Nephron progenitor cell (in vitro differentiated cells): ENCODE measurements at regions not wholly inside any gene's neighbourhood (a gene's known extent, or its start where the extent isn't known, plus 50 kb on each side); places are given as distances from the start of the nearest gene placed in this dataset.
A peak's percentile ranks its signal among the peaks of the same experiment; 100 is the strongest.

ENCODE experiments used
- DNase-seq: peaks from one replicate; pipeline ENCODE4 v3.0.0; 2021
- H3K27ac Mint-ChIP-seq: 2 replicates; pipeline ENCODE4 v1.8.0; 2021; ENCODE audit warnings: mild to moderate bottlenecking, moderate library complexity, mixed read lengths
- H3K27me3 Mint-ChIP-seq: 2 replicates; pipeline ENCODE4 v1.8.0; 2021; ENCODE audit warnings: mild to moderate bottlenecking, low read depth, mixed read lengths; ENCODE audit not compliant: poor library complexity
- H3K36me3 Mint-ChIP-seq: 2 replicates; pipeline ENCODE4 v1.8.0; 2021; ENCODE audit warnings: low read depth, mixed read lengths
- H3K4me1 Mint-ChIP-seq: 2 replicates; pipeline ENCODE4 v1.8.0; 2021; ENCODE audit warnings: mixed read lengths
- H3K4me3 Mint-ChIP-seq: 2 replicates; pipeline ENCODE4 v1.8.0; 2021; ENCODE audit warnings: mild to moderate bottlenecking, moderate library complexity, mixed read lengths
- H3K9me3 Mint-ChIP-seq: 2 replicates; pipeline ENCODE4 v1.8.0; 2021; ENCODE audit warnings: mild to moderate bottlenecking, moderate library complexity, mixed read lengths
- CTCF ChIP-seq: fragments of 200-600 bp; sonication (generic); IDR thresholded peaks from 2 replicates; pipeline ENCODE4 v1.5.0; 2021; ENCODE audit warnings: antibody characterized with exemption

GRCh38 chr9:96168882-96169281 lies 133.1 kb downstream of the HSD17B3 start:
- TF ChIP-seq CTCF, result no peak
- Mint-ChIP-seq H3K27ac (no peak overlapping the region), H3K4me1 (peaks cover 40% of the 10 kb centered on the region), H3K9me3 (peaks cover 6% of the 10 kb centered on the region), H3K36me3 (no peaks in the 10 kb centered on the region), H3K4me3 (no peak overlapping the region), H3K27me3 (peaks cover 62% of the 10 kb centered on the region)
- DNase-seq, result no peak

- peak overlapping the region; percentile 23 for H3K4me3 Mint-ChIP-seq
- H3K36me3 Mint-ChIP-seq, result no peaks in the 10 kb centered on the region
- peaks cover 6% of the 10 kb centered on the region for H3K9me3 Mint-ChIP-seq
- H3K27ac Mint-ChIP-seq, result no peak overlapping the region
- no peak for TF ChIP-seq CTCF
- peaks cover 62% of the 10 kb centered on the region for H3K27me3 Mint-ChIP-seq
- peaks cover 46% of the 10 kb centered on the region for H3K4me1 Mint-ChIP-seq
- no peak for DNase-seq
These were observed 135.0 kb downstream of the HSD17B3 start for GRCh38 chr9:96167011-96167410.

GRCh38 chr9:96164268-96164683 lies 137.7 kb downstream of the HSD17B3 start:
- no peak for TF ChIP-seq CTCF
- Mint-ChIP-seq H3K36me3 (no peaks in the 10 kb centered on the region), H3K4me1 (peaks cover 39% of the 10 kb centered on the region), H3K4me3 (no peak overlapping the region), H3K9me3 (peaks cover 14% of the 10 kb centered on the region), H3K27ac (no peak overlapping the region), H3K27me3 (peaks cover 48% of the 10 kb centered on the region)
- no peak for DNase-seq

GRCh38 chr9:96163712-96164111 lies 138.3 kb downstream of the HSD17B3 start:
- no peak for TF ChIP-seq CTCF
- peaks cover 42% of the 10 kb centered on the region for H3K27me3 Mint-ChIP-seq
- H3K36me3 Mint-ChIP-seq, result no peaks in the 10 kb centered on the region
- H3K9me3 Mint-ChIP-seq, result peaks cover 14% of the 10 kb centered on the region
- no peak for DNase-seq
- H3K27ac Mint-ChIP-seq, result no peak overlapping the region
- no peak overlapping the region for H3K4me3 Mint-ChIP-seq
- H3K4me1 Mint-ChIP-seq, result peaks cover 33% of the 10 kb centered on the region

GRCh38 chr9:96163161-96163560 lies 138.8 kb downstream of the HSD17B3 start:
- H3K4me3 Mint-ChIP-seq, result no peak overlapping the region
- peaks cover 14% of the 10 kb centered on the region for H3K9me3 Mint-ChIP-seq
- H3K27me3 Mint-ChIP-seq, result peaks cover 37% of the 10 kb centered on the region
- no peaks in the 10 kb centered on the region for H3K36me3 Mint-ChIP-seq
- no peak for TF ChIP-seq CTCF
- no peak for DNase-seq
- no peak overlapping the region for H3K27ac Mint-ChIP-seq
- H3K4me1 Mint-ChIP-seq, result peaks cover 28% of the 10 kb centered on the region

GRCh38 chr9:96161819-96162218 lies 140.2 kb downstream of the HSD17B3 start:
- DNase-seq, result no peak
- H3K27me3 Mint-ChIP-seq, result peaks cover 32% of the 10 kb centered on the region
- TF ChIP-seq CTCF, result no peak
- H3K27ac Mint-ChIP-seq, result peak overlapping the region; percentile 26
- no peak overlapping the region for H3K4me3 Mint-ChIP-seq
- peaks cover 8% of the 10 kb centered on the region for H3K9me3 Mint-ChIP-seq
- H3K36me3 Mint-ChIP-seq, result no peaks in the 10 kb centered on the region
- peaks cover 27% of the 10 kb centered on the region for H3K4me1 Mint-ChIP-seq
